ENCODE measurements at regions not wholly inside any gene's neighbourhood (a gene's known extent, or its start where the extent isn't known, plus 50 kb on each side); places are given as distances from the start of the nearest gene placed in this dataset.

DNA sequence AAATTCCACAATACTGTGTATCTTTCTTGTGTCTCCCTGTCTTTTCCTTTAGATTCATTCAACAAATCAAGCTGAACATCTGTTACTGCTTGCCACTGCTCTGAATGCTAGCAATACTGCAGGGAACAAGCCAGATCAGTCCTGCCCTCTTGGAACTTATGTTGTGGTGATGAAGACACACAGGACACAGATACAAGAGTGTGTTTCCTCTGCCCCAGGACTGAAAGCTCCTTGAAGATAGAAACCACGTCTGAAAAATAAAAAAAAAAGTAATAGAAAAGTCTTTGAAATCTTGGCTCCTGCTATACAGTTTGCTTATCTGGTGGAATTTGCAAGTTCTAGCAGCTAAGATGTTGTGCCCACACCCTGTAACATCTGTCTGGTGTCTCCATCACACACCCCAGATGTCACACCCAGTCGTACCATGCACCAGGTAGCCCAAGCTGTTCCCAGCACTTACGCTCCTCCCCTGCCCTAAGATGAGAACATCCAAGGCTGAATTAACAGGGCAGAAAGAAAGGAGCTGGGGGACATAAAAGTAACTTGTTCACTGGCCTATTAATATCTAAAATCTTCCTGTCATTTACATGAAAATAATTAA, 80.2 kb upstream of the GALNT2 start:
- H2AFZ ChIP-seq (ENCODE audit: insufficient read depth, low read depth, low read length, poor library complexity, severe bottlenecking): no peak overlapping the region
- ATAC-seq (ENCODE audit: low read depth) (no peak), DNase-seq (no peak)
- H3K4me1 ChIP-seq (ENCODE audit: control insufficient read depth in 2 of 2, insufficient read depth in 2 of 2, low read length in 2 of 2): no peaks in the 10 kb centered on the region
- no peak overlapping the region for H3K4me2 ChIP-seq (replicated peaks; ENCODE audit: low read depth, low read length, poor library complexity, severe bottlenecking)
- H3K4me3 ChIP-seq (ENCODE audit: control extremely low read depth in 1 of 5, extremely low read depth in 1 of 5, insufficient read depth in 1 of 5, low read depth in 2 of 5, low read length in 4 of 5): no peak overlapping the region
- no peaks in the 10 kb centered on the region for H3K9me3 Mint-ChIP-seq (ENCODE audit: insufficient read depth)
- H3K27me3 Mint-ChIP-seq: peaks cover 16% of the 10 kb centered on the region
- H4K20me1 ChIP-seq (ENCODE audit: control insufficient read depth, insufficient read depth, low read length, poor library complexity, severe bottlenecking): no peaks in the 10 kb centered on the region
- H3K27ac ChIP-seq (ENCODE audit: low read length in 2 of 2): no peak overlapping the region
- intact Hi-C loops (cut with micrococcal nuclease): no loop called here
- H3K36me3 ChIP-seq (replicated peaks in 1 of 2; ENCODE audit: control extremely low read depth in 1 of 2, control insufficient read depth in 1 of 2, extremely low read depth in 1 of 2, insufficient read depth in 2 of 2, low read length in 1 of 2): no peaks in the 10 kb centered on the region
- H3K4me1 Mint-ChIP-seq: peaks cover 1% of the 10 kb centered on the region
- H3K9me3 ChIP-seq (ENCODE audit: control extremely low read depth in 1 of 3, control insufficient read depth in 2 of 3, insufficient read depth in 1 of 3, low read length in 2 of 3): no peaks in the 10 kb centered on the region
- no peaks in the 10 kb centered on the region for H3K27me3 ChIP-seq (replicated peaks in 1 of 4; ENCODE audit: control extremely low read depth in 1 of 4, control insufficient read depth in 3 of 4, insufficient read depth in 4 of 4, low read length in 3 of 4)
- POLR2A ChIA-PET: no interaction called here
- TF ChIP-seq, protein P1, sequence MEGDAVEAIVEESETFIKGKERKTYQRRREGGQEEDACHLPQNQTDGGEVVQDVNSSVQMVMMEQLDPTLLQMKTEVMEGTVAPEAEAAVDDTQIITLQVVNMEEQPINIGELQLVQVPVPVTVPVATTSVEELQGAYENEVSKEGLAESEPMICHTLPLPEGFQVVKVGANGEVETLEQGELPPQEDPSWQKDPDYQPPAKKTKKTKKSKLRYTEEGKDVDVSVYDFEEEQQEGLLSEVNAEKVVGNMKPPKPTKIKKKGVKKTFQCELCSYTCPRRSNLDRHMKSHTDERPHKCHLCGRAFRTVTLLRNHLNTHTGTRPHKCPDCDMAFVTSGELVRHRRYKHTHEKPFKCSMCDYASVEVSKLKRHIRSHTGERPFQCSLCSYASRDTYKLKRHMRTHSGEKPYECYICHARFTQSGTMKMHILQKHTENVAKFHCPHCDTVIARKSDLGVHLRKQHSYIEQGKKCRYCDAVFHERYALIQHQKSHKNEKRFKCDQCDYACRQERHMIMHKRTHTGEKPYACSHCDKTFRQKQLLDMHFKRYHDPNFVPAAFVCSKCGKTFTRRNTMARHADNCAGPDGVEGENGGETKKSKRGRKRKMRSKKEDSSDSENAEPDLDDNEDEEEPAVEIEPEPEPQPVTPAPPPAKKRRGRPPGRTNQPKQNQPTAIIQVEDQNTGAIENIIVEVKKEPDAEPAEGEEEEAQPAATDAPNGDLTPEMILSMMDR (IDR thresholded peaks at IDR 0.05): no peak
- no peak for TF ChIP-seq EZH2 (IDR thresholded peaks at IDR 0.05; ENCODE audit: borderline replicate concordance, insufficient read depth, low read depth, low read length, poor library complexity, severe bottlenecking)
- no peak overlapping the region for H3K27ac Mint-ChIP-seq
- WGBS (ENCODE audit: insufficient coverage): no CpG with 5 or more reads among the region's 3 CpGs
- H3K79me2 ChIP-seq (ENCODE audit: control insufficient read depth, insufficient read depth, low read length): no peaks in the 10 kb centered on the region
- CTCF ChIA-PET: interaction anchor here (0.8 kb wide), 1 partner anchor 179 kb away, joined by 3 read pairs; no protein-coding TSS in a partner anchor
- no peak overlapping the region for H3K9ac ChIP-seq (ENCODE audit: low read length)
- H3K4me3 Mint-ChIP-seq: no peak overlapping the region

DNA sequence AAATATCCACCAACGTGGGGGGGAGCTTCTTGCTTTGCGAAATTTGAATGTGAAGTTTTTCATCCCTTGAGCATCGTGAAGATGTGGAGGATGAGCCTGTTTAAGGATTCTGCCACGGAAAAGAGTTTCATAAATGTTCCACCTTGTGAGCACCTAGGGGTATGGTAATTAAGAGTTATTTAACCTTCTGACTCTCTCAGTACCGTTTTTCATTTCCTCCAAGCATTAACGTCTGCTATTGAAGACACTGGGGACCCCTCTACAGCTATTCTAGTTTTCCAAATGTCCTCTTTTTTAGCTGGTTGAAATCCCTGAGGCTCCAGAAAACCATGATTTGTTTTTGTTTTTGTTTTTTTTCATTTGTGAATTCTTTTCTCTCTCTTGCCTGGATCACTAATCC, 79.1 kb upstream of the GALNT2 start:
- ChIA-PET CTCF (no interaction called here), POLR2A (no interaction called here)
- Histone ChIP-seq H3K4me1 (ENCODE audit: control insufficient read depth in 2 of 2, insufficient read depth in 2 of 2, low read length in 2 of 2) (peaks cover 0 to under 1% of the 10 kb centered on the region in 2 donors), H3K27ac (ENCODE audit: low read length in 2 of 2) (no peak overlapping the region), H3K79me2 (ENCODE audit: control insufficient read depth, insufficient read depth, low read length) (no peaks in the 10 kb centered on the region), H2AFZ (ENCODE audit: insufficient read depth, low read depth, low read length, poor library complexity, severe bottlenecking) (no peak overlapping the region), H3K4me3 (ENCODE audit: control extremely low read depth in 1 of 5, extremely low read depth in 1 of 5, insufficient read depth in 1 of 5, low read depth in 2 of 5, low read length in 4 of 5) (no peak overlapping the region), H3K9ac (ENCODE audit: low read length) (no peak overlapping the region), H3K9me3 (ENCODE audit: control extremely low read depth in 1 of 3, control insufficient read depth in 2 of 3, insufficient read depth in 1 of 3, low read length in 2 of 3) (no peaks in the 10 kb centered on the region), H3K4me2 (replicated peaks; ENCODE audit: low read depth, low read length, poor library complexity, severe bottlenecking) (no peak overlapping the region), H4K20me1 (ENCODE audit: control insufficient read depth, insufficient read depth, low read length, poor library complexity, severe bottlenecking) (no peaks in the 10 kb centered on the region), H3K27me3 (replicated peaks in 1 of 4; ENCODE audit: control extremely low read depth in 1 of 4, control insufficient read depth in 3 of 4, insufficient read depth in 4 of 4, low read length in 3 of 4) (no peaks in the 10 kb centered on the region), H3K36me3 (replicated peaks in 1 of 2; ENCODE audit: control extremely low read depth in 1 of 2, control insufficient read depth in 1 of 2, extremely low read depth in 1 of 2, insufficient read depth in 2 of 2, low read length in 1 of 2) (no peaks in the 10 kb centered on the region)
- Mint-ChIP-seq H3K4me3 (no peak overlapping the region), H3K27me3 (peaks cover 13% of the 10 kb centered on the region), H3K9me3 (ENCODE audit: insufficient read depth) (no peaks in the 10 kb centered on the region), H3K27ac (no peak overlapping the region), H3K4me1 (peaks cover 1% of the 10 kb centered on the region)
- ATAC-seq (ENCODE audit: low read depth) (no peak), DNase-seq (no peak)
- TF ChIP-seq EZH2 (IDR thresholded peaks at IDR 0.05; ENCODE audit: borderline replicate concordance, insufficient read depth, low read depth, low read length, poor library complexity, severe bottlenecking): no peak
- TF ChIP-seq, protein P1 (IDR thresholded peaks at IDR 0.05): no peak
- WGBS (ENCODE audit: insufficient coverage): no CpG with 5 or more reads among the region's 6 CpGs
- intact Hi-C loops (cut with micrococcal nuclease): no loop called here

Data from B cell (primary cell).